Karpas-422 (cell line): ENCODE measurements at regions not wholly inside any gene's neighbourhood (a gene's known extent, or its start where the extent isn't known, plus 50 kb on each side); places are given as distances from the start of the nearest gene placed in this dataset. TPM values are rescaled to one million over a fixed set of nuclear protein-coding genes. Genes with fewer than 3 reads are reported as not detected.

Experiments
- DNase-seq: peaks from one replicate; pipeline ENCODE4 v3.0.0-alpha.2; 2015
- H2AFZ ChIP-seq: fragments of 200-600 bp; sonication (generic); 2 replicates; pipeline ENCODE4 v1.6.1; 2014; ENCODE audit warnings: antibody characterized with exemption, low read length, mixed read lengths
- H3K27ac ChIP-seq: fragments of 200-600 bp; sonication (generic); 2 replicates; pipeline ENCODE4 v1.5.1; 2014; ENCODE audit warnings: mild to moderate bottlenecking, low read length, moderate library complexity
- H3K27me3 ChIP-seq: fragments of 200-600 bp; sonication (generic); 2 replicates; pipeline ENCODE4 v1.6.1; 2014; ENCODE audit warnings: low read length, mixed read lengths
- H3K36me3 ChIP-seq: fragments of 200-600 bp; sonication (generic); 2 replicates; pipeline ENCODE4 v1.6.1; 2014; ENCODE audit warnings: low read length, mixed read lengths; ENCODE audit not compliant: insufficient read depth
- H3K4me1 ChIP-seq: fragments of 200-600 bp; sonication (generic); 2 replicates; pipeline ENCODE4 v1.6.1; 2014; ENCODE audit warnings: mild to moderate bottlenecking, low read length, mixed read lengths
- H3K4me2 ChIP-seq: fragments of 200-600 bp; sonication (generic); 2 replicates; pipeline ENCODE4 v1.6.1; 2014; ENCODE audit warnings: low read length, low read depth, mild to moderate bottlenecking; ENCODE audit not compliant: poor library complexity, severe bottlenecking
- H3K4me3 ChIP-seq: fragments of 200-600 bp; sonication (generic); 2 replicates; pipeline ENCODE4 v1.5.1; 2014; ENCODE audit warnings: mild to moderate bottlenecking, antibody characterized with exemption, low read length, mixed read lengths
- H3K79me2 ChIP-seq: fragments of 200-600 bp; sonication (generic); 2 replicates; pipeline ENCODE4 v1.6.1; 2014; ENCODE audit warnings: mild to moderate bottlenecking, low read length, mixed read lengths
- H3K9ac ChIP-seq: fragments of 200-600 bp; sonication (generic); 2 replicates; pipeline ENCODE4 v1.6.0; 2014; ENCODE audit warnings: low read length
- H3K9me2 ChIP-seq: fragments of 200-600 bp; sonication (generic), shearing (Covaris generic); replicated peaks from 2 replicates; pipeline ENCODE4 v1.6.0; 2014; ENCODE audit warnings: mild to moderate bottlenecking, low read length, moderate library complexity; ENCODE audit not compliant: insufficient read depth
- H3K9me3 ChIP-seq: fragments of 300-700, 200-600 bp; sonication (generic); 2 replicates; pipeline ENCODE4 v1.6.1; 2014; ENCODE audit warnings: low read length, mixed read lengths
- H4K20me1 ChIP-seq: fragments of 200-600 bp; sonication (generic); 2 replicates; pipeline ENCODE4 v1.6.1; 2014; ENCODE audit warnings: mild to moderate bottlenecking, antibody characterized with exemption, low read length, low read depth; ENCODE audit not compliant: insufficient read depth
- small RNA-seq: library from RNA; depleted of rRNA; stranded (forward); fragments of <200 nt; gene quantifications from one replicate; pipeline ENCODE3, GENCODE V24; 2014

- Histone ChIP-seq H3K36me3 (no peaks in the 10 kb centered on the region), H3K79me2 (no peaks in the 10 kb centered on the region), H4K20me1 (peaks cover 6% of the 10 kb centered on the region; the same call in 1 of the 2 replicates), H3K9ac (no peak overlapping the region), H2AFZ (no peak overlapping the region), H3K9me2 (no peaks in the 10 kb centered on the region), H3K4me1 (no peaks in the 10 kb centered on the region), H3K9me3 (no peaks in the 10 kb centered on the region), H3K4me3 (no peak overlapping the region), H3K4me2 (no peak overlapping the region), H3K27ac (no peak overlapping the region), H3K27me3 (no peaks in the 10 kb centered on the region)
- no peak for DNase-seq
Observed at GRCh38 chr11:11672789-11673188, 51.0 kb upstream of the GALNT18 start.

- Histone ChIP-seq H3K27ac (no peak overlapping the region), H3K9me2 (no peaks in the 10 kb centered on the region), H3K9me3 (no peaks in the 10 kb centered on the region), H3K9ac (no peak overlapping the region), H3K79me2 (no peaks in the 10 kb centered on the region), H2AFZ (no peak overlapping the region), H3K36me3 (no peaks in the 10 kb centered on the region), H3K4me1 (no peaks in the 10 kb centered on the region), H3K4me2 (no peak overlapping the region), H3K27me3 (no peaks in the 10 kb centered on the region), H4K20me1 (peaks cover 6% of the 10 kb centered on the region; the same call in 1 of the 2 replicates), H3K4me3 (no peak overlapping the region)
- no peak for DNase-seq
Observed at GRCh38 chr11:11672101-11672500, 50.3 kb upstream of the GALNT18 start.

Small RNA genes in the stretch of these regions (small RNA-seq; reads per million reads assigned to genes)
- not detected for gene MIR8070
